GM23338 (cell line): ENCODE measurements at regions not wholly inside any gene's neighbourhood (a gene's known extent, or its start where the extent isn't known, plus 50 kb on each side); places are given as distances from the start of the nearest gene placed in this dataset.

Experiments used
- ATAC-seq: fragments of 200-7000 bp; cut with Tn5 transposase; 3 replicates; pipeline ENCODE4 v1.9.1; 2020
- DNase-seq: peaks from one replicate; pipeline ENCODE4 v3.0.0-alpha.2; 2015; ENCODE audit warnings: low spot score
- H2AFZ ChIP-seq: fragments of 200-600 bp; sonication (generic); 2 replicates; pipeline ENCODE4 v1.8.0; 2016; ENCODE audit warnings: antibody characterized with exemption, mild to moderate bottlenecking, moderate library complexity
- H3F3A ChIP-seq: fragments of 200-600 bp; sonication (generic); replicated peaks from 2 replicates; pipeline ENCODE4 v1.8.0; 2017; ENCODE audit warnings: antibody characterized with exemption, mixed run types, low read depth
- H3K27ac ChIP-seq: fragments of 200-600 bp; sonication (generic); 2 replicates; pipeline ENCODE4 v1.6.1; 2016; ENCODE audit warnings: low read depth
- H3K27me3 ChIP-seq: fragments of 200-600 bp; sonication (generic); 2 replicates; pipeline ENCODE4 v1.8.0; 2016; ENCODE audit warnings: mild to moderate bottlenecking, mixed run types, moderate library complexity; ENCODE audit not compliant: insufficient read depth
- H3K36me3 ChIP-seq: fragments of 200-600 bp; sonication (generic); 2 replicates; pipeline ENCODE4 v1.8.0; 2016; ENCODE audit warnings: mild to moderate bottlenecking; ENCODE audit not compliant: insufficient read depth
- H3K4me1 ChIP-seq: fragments of 200-600 bp; sonication (generic); 2 replicates; pipeline ENCODE4 v1.8.0; 2016; ENCODE audit warnings: mild to moderate bottlenecking, moderate library complexity; ENCODE audit not compliant: insufficient read depth
- H3K4me2 ChIP-seq: fragments of 200-600 bp; sonication (generic); 2 replicates; pipeline ENCODE4 v1.7.1; 2017; ENCODE audit warnings: mixed run types
- H3K4me3 ChIP-seq: fragments of 200-600 bp; sonication (generic); 2 replicates; pipeline ENCODE4 v1.6.1; 2016; ENCODE audit warnings: mixed run types
- H3K79me2 ChIP-seq: fragments of 200-600 bp; sonication (generic); replicated peaks from 2 replicates; pipeline ENCODE4 v1.8.0; 2017; ENCODE audit warnings: mild to moderate bottlenecking; ENCODE audit not compliant: insufficient read depth
- H3K9me2 ChIP-seq: fragments of 200-600 bp; sonication (generic); 2 replicates; pipeline ENCODE4 v1.8.0; 2017; ENCODE audit not compliant: insufficient read depth
- H4K20me1 ChIP-seq: fragments of 200-600 bp; sonication (generic); replicated peaks from 2 replicates; pipeline ENCODE4 v1.8.0; 2017; ENCODE audit warnings: mild to moderate bottlenecking; ENCODE audit not compliant: insufficient read depth
- H3K27ac Mint-ChIP-seq: 2 replicates; pipeline ENCODE4 v1.8.0; 2020; ENCODE audit warnings: inconsistent platforms, mild to moderate bottlenecking, moderate library complexity, mixed read lengths
- H3K27me3 Mint-ChIP-seq: 3 replicates; pipeline ENCODE4 v1.8.0; 2022; ENCODE audit warnings: low read depth, mild to moderate bottlenecking, moderate library complexity, mixed read lengths, inconsistent platforms; ENCODE audit not compliant: insufficient read depth, poor library complexity
- H3K36me3 Mint-ChIP-seq: 3 replicates; pipeline ENCODE4 v1.8.0; 2021; ENCODE audit warnings: low read depth, mild to moderate bottlenecking, inconsistent platforms, moderate library complexity, mixed read lengths
- H3K4me1 Mint-ChIP-seq: 3 replicates; pipeline ENCODE4 v1.8.0; 2020; ENCODE audit warnings: mild to moderate bottlenecking, inconsistent platforms, mixed read lengths
- H3K4me3 Mint-ChIP-seq: 3 replicates; pipeline ENCODE4 v1.8.0; 2021; ENCODE audit warnings: moderate library complexity, mild to moderate bottlenecking, inconsistent platforms, mixed read lengths
- H3K9me3 Mint-ChIP-seq: 3 replicates; pipeline ENCODE4 v1.8.0; 2020; ENCODE audit warnings: moderate library complexity, mild to moderate bottlenecking, inconsistent platforms, mixed read lengths
- CREB1 ChIP-seq: fragments of 250-450 bp; sonication (Bioruptor Pico); IDR thresholded peaks from 2 replicates; pipeline ENCODE4 v1.5.0; 2020; ENCODE audit warnings: low read depth, mild to moderate bottlenecking, moderate library complexity
- EZH2 ChIP-seq: fragments of 200-600 bp; sonication (generic); IDR thresholded peaks from one replicate; pipeline ENCODE4 v1.8.0; 2017; ENCODE audit warnings: antibody characterized with exemption, mild to moderate bottlenecking, low read depth; ENCODE audit not compliant: unreplicated experiment
- EZH2phosphoT487 ChIP-seq: fragments of 200-600 bp; sonication (generic); IDR thresholded peaks from one replicate; pipeline ENCODE4 v1.8.1; 2018; ENCODE audit warnings: antibody characterized with exemption; ENCODE audit not compliant: unreplicated experiment
- JUNB ChIP-seq: IDR thresholded peaks from one replicate; pipeline ENCODE4 v1.6.1; 2016; ENCODE audit warnings: antibody characterized with exemption; ENCODE audit not compliant: unreplicated experiment
- NANOG ChIP-seq: IDR thresholded peaks from 2 replicates; pipeline ENCODE4 v1.6.1; 2016; ENCODE audit warnings: antibody characterized with exemption, borderline replicate concordance
- POLR2AphosphoS5 ChIP-seq: IDR thresholded peaks from 2 replicates; pipeline ENCODE4 v1.6.1; 2016; ENCODE audit warnings: antibody characterized with exemption, low read depth
- STAT1 ChIP-seq: IDR thresholded peaks from one replicate; pipeline ENCODE4 v1.6.1; 2016; ENCODE audit warnings: antibody characterized with exemption; ENCODE audit not compliant: unreplicated experiment
- ZNF114 ChIP-seq: fragments of 250-450 bp; sonication (Bioruptor Pico); IDR thresholded peaks from 2 replicates; pipeline ENCODE4 v1.5.0; 2020; ENCODE audit warnings: mild to moderate bottlenecking, moderate library complexity
- ZNF331 ChIP-seq: fragments of 250-450 bp; sonication (Bioruptor Pico); IDR thresholded peaks from 2 replicates; pipeline ENCODE4 v1.5.0; 2020; ENCODE audit warnings: low read depth, mild to moderate bottlenecking, moderate library complexity
- TF ChIP-seq, protein P1 (sequence below): IDR thresholded peaks from 2 replicates; pipeline ENCODE4 v1.6.1; 2016; ENCODE audit warnings: antibody characterized with exemption
- TF ChIP-seq, protein P2 (sequence below): IDR thresholded peaks from one replicate; pipeline ENCODE4 v1.6.1; 2018; ENCODE audit warnings: antibody characterized with exemption; ENCODE audit not compliant: unreplicated experiment
- TF ChIP-seq, protein P3 (sequence below): fragments of 250-450 bp; sonication (Bioruptor Pico); IDR thresholded peaks from 2 replicates; pipeline ENCODE4 v1.5.0; 2020; ENCODE audit warnings: mild to moderate bottlenecking, moderate library complexity
- TF ChIP-seq, protein P4 (sequence below), 2 experiments: fragments of 200-600 bp in 1 of 2; sonication (generic) in 1 of 2; conservative IDR thresholded peaks; 2 replicates each; pipeline versions ENCODE4 v1.5.1 to v1.6.1; 2016 to 2017; ENCODE audit warnings: antibody characterized with exemption in 2 of 2, low read depth in 2 of 2, mild to moderate bottlenecking in 2 of 2, moderate library complexity in 1 of 2

DNA sequence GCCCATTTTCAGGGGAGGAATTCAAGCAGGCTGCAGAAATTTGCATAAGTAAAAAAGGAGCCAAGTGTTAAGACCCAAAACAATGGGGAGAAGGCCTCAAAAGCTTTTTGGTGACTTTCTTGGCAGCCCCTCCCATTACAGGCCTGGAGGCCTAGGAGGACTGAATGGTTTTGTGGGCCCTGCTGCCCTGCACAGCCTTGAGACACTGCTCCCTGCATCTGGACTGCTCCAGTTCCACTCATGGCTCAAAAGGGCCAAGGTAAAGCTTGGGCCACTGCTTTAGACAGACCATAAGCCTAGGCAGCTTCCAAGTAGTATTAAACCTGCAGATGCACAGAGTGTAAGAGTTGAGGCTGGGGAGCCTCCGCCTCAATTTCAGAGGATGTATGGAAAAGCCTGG, 501.6 kb downstream of the MID1IP1 start:
- H3K27ac Mint-ChIP-seq: no peak overlapping the region
- no peaks in the 10 kb centered on the region for H4K20me1 ChIP-seq

More for the DNA sequence above, 501.6 kb downstream of the MID1IP1 start:
- H3K27me3 Mint-ChIP-seq: no peaks in the 10 kb centered on the region
- Histone ChIP-seq H3K36me3 (no peaks in the 10 kb centered on the region), H3K4me1 (no peaks in the 10 kb centered on the region), H3K79me2 (no peaks in the 10 kb centered on the region), H3K4me3 (no peak overlapping the region), H3K27ac (no peak overlapping the region), H3K27me3 (no peaks in the 10 kb centered on the region), H2AFZ (no peak overlapping the region), H3K9me2 (no peaks in the 10 kb centered on the region), H3K4me2 (no peak overlapping the region), H3F3A (no peaks in the 10 kb centered on the region)
- no peaks in the 10 kb centered on the region for H3K4me1 Mint-ChIP-seq
- DNase-seq: no peak
- no peaks in the 10 kb centered on the region for H3K36me3 Mint-ChIP-seq
- TF ChIP-seq, protein P1, sequence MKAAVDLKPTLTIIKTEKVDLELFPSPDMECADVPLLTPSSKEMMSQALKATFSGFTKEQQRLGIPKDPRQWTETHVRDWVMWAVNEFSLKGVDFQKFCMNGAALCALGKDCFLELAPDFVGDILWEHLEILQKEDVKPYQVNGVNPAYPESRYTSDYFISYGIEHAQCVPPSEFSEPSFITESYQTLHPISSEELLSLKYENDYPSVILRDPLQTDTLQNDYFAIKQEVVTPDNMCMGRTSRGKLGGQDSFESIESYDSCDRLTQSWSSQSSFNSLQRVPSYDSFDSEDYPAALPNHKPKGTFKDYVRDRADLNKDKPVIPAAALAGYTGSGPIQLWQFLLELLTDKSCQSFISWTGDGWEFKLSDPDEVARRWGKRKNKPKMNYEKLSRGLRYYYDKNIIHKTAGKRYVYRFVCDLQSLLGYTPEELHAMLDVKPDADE: no peak
- TF ChIP-seq NANOG (no peak), ZNF331 (no peak), EZH2phosphoT487 (no peak), EZH2 (no peak), POLR2AphosphoS5 (no peak), STAT1 (no peak), ZNF114 (CRISPR knock-in tag) (no peak), JUNB (no peak), CREB1 (no peak)
- TF ChIP-seq, protein P2, sequence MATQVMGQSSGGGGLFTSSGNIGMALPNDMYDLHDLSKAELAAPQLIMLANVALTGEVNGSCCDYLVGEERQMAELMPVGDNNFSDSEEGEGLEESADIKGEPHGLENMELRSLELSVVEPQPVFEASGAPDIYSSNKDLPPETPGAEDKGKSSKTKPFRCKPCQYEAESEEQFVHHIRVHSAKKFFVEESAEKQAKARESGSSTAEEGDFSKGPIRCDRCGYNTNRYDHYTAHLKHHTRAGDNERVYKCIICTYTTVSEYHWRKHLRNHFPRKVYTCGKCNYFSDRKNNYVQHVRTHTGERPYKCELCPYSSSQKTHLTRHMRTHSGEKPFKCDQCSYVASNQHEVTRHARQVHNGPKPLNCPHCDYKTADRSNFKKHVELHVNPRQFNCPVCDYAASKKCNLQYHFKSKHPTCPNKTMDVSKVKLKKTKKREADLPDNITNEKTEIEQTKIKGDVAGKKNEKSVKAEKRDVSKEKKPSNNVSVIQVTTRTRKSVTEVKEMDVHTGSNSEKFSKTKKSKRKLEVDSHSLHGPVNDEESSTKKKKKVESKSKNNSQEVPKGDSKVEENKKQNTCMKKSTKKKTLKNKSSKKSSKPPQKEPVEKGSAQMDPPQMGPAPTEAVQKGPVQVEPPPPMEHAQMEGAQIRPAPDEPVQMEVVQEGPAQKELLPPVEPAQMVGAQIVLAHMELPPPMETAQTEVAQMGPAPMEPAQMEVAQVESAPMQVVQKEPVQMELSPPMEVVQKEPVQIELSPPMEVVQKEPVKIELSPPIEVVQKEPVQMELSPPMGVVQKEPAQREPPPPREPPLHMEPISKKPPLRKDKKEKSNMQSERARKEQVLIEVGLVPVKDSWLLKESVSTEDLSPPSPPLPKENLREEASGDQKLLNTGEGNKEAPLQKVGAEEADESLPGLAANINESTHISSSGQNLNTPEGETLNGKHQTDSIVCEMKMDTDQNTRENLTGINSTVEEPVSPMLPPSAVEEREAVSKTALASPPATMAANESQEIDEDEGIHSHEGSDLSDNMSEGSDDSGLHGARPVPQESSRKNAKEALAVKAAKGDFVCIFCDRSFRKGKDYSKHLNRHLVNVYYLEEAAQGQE: no peak
- TF ChIP-seq, protein P3, sequence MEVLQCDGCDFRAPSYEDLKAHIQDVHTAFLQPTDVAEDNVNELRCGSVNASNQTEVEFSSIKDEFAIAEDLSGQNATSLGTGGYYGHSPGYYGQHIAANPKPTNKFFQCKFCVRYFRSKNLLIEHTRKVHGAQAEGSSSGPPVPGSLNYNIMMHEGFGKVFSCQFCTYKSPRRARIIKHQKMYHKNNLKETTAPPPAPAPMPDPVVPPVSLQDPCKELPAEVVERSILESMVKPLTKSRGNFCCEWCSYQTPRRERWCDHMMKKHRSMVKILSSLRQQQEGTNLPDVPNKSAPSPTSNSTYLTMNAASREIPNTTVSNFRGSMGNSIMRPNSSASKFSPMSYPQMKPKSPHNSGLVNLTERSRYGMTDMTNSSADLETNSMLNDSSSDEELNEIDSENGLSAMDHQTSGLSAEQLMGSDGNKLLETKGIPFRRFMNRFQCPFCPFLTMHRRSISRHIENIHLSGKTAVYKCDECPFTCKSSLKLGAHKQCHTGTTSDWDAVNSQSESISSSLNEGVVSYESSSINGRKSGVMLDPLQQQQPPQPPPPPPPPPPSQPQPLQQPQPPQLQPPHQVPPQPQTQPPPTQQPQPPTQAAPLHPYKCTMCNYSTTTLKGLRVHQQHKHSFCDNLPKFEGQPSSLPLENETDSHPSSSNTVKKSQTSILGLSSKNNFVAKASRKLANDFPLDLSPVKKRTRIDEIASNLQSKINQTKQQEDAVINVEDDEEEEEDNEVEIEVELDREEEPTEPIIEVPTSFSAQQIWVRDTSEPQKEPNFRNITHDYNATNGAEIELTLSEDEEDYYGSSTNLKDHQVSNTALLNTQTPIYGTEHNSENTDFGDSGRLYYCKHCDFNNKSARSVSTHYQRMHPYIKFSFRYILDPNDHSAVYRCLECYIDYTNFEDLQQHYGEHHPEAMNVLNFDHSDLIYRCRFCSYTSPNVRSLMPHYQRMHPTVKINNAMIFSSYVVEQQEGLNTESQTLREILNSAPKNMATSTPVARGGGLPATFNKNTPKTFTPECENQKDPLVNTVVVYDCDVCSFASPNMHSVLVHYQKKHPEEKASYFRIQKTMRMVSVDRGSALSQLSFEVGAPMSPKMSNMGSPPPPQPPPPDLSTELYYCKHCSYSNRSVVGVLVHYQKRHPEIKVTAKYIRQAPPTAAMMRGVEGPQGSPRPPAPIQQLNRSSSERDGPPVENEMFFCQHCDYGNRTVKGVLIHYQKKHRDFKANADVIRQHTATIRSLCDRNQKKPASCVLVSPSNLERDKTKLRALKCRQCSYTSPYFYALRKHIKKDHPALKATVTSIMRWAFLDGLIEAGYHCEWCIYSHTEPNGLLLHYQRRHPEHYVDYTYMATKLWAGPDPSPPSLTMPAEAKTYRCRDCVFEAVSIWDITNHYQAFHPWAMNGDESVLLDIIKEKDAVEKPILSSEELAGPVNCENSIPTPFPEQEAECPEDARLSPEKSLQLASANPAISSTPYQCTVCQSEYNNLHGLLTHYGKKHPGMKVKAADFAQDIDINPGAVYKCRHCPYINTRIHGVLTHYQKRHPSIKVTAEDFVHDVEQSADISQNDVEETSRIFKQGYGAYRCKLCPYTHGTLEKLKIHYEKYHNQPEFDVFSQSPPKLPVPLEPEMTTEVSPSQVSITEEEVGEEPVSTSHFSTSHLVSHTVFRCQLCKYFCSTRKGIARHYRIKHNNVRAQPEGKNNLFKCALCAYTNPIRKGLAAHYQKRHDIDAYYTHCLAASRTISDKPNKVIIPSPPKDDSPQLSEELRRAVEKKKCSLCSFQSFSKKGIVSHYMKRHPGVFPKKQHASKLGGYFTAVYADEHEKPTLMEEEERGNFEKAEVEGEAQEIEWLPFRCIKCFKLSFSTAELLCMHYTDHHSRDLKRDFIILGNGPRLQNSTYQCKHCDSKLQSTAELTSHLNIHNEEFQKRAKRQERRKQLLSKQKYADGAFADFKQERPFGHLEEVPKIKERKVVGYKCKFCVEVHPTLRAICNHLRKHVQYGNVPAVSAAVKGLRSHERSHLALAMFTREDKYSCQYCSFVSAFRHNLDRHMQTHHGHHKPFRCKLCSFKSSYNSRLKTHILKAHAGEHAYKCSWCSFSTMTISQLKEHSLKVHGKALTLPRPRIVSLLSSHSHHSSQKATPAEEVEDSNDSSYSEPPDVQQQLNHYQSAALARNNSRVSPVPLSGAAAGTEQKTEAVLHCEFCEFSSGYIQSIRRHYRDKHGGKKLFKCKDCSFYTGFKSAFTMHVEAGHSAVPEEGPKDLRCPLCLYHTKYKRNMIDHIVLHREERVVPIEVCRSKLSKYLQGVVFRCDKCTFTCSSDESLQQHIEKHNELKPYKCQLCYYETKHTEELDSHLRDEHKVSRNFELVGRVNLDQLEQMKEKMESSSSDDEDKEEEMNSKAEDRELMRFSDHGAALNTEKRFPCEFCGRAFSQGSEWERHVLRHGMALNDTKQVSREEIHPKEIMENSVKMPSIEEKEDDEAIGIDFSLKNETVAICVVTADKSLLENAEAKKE (CRISPR knock-in tag): no peak
- TF ChIP-seq, protein P4, sequence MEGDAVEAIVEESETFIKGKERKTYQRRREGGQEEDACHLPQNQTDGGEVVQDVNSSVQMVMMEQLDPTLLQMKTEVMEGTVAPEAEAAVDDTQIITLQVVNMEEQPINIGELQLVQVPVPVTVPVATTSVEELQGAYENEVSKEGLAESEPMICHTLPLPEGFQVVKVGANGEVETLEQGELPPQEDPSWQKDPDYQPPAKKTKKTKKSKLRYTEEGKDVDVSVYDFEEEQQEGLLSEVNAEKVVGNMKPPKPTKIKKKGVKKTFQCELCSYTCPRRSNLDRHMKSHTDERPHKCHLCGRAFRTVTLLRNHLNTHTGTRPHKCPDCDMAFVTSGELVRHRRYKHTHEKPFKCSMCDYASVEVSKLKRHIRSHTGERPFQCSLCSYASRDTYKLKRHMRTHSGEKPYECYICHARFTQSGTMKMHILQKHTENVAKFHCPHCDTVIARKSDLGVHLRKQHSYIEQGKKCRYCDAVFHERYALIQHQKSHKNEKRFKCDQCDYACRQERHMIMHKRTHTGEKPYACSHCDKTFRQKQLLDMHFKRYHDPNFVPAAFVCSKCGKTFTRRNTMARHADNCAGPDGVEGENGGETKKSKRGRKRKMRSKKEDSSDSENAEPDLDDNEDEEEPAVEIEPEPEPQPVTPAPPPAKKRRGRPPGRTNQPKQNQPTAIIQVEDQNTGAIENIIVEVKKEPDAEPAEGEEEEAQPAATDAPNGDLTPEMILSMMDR (conservative IDR thresholded peaks at IDR 0.05; ENCODE audit: low read depth in 2 of 2): no peak
- no peak overlapping the region for H3K4me3 Mint-ChIP-seq
- ATAC-seq: no peak
- peaks cover 29% of the 10 kb centered on the region; the same call in 2 of the 3 replicates for H3K9me3 Mint-ChIP-seq
